ENCODE measurements at regions not wholly inside any gene's neighbourhood (a gene's known extent, or its start where the extent isn't known, plus 50 kb on each side); places are given as distances from the start of the nearest gene placed in this dataset.

- TF ChIP-seq EZH2 (IDR thresholded peaks at IDR 0.05; ENCODE audit: borderline replicate concordance, low read depth, low read length, poor library complexity, severe bottlenecking) (no peak), CTCF (conservative IDR thresholded peaks at IDR 0.05; ENCODE audit: low read depth, low read length) (no peak)
Observed at GRCh38 chr14:42000450-42000849, 393.8 kb downstream of the LRFN5 start.
